Activated T-cell treated with anti-CD3 and anti-CD28 coated beads for 1 hour (primary cell): ENCODE measurements at regions not wholly inside any gene's neighbourhood (a gene's known extent, or its start where the extent isn't known, plus 50 kb on each side); places are given as distances from the start of the nearest gene placed in this dataset.
"Not testable (repeated sequence)": the region's sequence is repeated elsewhere in the genome, so short reads cannot be mapped to it uniquely, and the experiment has no call there.

Experiments
- DNase-seq: peaks from one replicate; pipeline ENCODE4 v3.0.0-alpha.2; 2020; ENCODE audit warnings: low read depth

DNA sequence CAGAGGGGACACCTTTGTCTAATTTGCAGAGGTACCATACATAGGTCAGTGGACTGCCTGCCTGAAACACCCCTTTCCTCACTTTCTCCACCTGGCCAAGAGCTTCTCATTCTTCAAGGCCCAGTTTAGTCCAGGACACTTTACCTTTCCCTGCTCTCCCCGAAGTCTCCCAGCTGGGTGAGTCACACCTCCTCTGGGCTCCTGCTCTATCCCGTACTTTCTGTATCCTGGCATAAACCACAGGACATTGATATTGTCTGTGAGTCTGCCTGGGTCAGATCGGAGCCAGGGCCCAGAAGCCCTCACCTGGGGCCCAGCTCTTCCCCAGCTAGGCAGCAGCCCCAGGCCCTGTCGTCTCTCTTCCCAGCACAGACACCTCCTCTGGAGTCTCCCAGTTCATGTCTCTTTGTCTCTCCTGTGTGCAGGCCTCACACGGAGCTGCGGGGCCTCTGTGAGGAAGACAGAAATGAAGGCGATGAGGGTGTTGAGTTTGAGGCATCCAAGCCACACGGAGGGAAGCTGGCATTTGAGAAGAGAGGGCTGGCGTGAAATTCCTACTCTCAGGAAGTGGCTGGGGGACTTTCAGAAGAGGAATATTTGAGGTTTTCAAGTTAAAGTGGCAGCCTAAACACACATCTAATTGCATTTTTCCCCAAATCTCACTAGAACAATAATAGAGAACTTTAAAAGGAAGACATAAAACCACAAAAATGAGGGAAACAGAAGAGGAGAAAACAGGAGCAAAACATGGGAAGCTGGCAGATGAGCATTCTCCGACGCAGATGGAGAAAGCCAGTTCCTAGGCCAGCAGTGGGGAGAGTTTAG lies 79.6 kb upstream of the LAPTM4A start:
- DNase-seq: no peak

DNA sequence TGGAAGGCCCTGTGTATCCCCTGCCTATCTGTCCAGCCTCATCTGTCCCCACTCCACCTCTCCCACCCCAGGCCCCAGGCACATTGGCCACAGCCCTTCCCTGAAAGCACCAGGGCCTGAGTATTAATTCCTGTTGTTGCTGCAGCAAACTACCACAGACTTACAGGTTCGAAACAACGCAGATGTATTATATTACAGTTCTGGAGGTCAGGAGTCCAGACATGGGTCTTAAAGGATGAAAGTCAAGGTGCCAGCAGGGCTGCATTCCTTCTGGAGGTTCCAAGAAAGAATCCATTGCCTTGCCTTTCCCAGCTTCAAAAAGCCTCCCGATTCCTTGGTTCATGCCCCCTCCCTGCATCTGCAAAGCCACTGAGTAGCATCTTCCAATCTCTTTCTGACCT lies 78.7 kb upstream of the LAPTM4A start:
- no peak for DNase-seq

DNA sequence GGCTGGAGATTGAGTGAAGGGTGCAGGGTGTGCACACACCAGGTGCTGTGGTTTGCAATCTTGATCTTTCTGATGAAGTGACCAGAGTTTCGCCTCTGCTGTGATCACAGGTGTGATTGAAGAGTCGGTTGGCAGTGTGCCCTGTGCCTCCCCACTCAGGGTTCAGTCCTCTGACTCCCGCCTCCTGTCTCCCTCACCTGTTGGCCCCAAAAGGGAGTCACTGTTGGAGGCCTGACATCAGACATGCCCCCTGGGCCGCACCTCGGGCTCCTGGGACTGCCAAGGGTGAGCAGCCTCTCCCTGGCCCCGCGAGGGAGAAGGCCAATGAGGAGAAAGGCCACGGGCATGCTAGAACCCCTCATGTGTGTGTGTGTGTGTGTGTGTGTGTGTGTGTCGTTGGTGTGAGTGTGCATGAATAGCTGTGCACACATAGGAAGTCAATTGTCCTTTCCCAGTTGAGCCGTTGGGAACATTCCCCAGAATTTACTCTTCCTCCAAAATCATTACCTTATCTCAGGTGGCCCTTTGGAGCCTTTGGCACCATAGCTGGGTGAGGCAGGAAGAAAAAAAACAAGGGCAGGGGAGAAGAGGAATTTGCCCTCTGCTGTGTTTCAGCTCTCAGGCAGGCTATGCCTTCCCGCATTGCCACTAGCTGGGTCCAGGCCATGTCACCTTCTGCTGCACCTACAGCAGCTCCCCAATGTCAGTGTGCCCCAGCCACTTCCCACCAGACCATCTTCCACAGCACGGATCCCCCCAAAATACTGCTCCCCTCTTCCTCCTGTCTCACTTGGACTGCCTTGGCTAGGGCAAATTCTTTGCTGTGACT lies 78.1 kb upstream of the LAPTM4A start:
- DNase-seq: no peak

DNA sequence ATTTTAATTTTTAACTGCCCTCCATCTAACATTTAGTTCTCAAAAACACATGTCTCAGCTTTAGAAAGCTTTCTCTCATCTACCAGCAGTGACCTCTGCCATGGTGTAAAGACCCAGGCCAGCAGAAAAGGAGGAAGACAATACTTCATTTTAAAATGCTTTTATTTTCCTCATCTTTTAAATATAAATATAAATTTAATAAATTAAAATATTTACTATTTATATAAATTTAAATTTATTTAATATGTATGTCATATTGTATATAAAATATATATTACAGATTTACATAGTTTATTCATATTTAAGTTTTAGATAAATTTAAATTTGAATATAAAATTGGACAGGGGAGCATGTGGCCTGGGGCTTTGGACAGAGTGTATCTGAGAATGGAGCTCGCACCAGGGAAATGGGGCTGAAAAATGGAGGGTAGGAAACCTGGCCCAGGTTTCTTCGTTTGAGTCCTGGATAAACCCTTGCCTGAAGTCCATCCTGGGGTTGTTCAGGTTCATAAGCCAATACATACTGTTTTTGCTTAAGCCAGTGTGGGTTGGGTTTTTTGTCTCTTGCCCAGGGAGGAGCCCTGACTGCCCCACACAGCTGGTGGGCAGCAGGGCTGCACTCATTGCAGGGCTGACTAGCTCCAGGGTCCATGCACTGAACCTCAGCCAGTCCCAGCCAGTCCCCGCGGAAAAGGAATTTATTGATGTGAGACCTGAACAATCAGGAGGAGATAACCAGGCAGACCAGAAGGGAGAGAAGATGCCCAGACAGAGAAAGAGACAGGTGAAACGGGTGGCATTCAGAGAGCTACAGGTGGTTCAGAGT lies 77.3 kb upstream of the LAPTM4A start:
- DNase-seq: no peak

DNA sequence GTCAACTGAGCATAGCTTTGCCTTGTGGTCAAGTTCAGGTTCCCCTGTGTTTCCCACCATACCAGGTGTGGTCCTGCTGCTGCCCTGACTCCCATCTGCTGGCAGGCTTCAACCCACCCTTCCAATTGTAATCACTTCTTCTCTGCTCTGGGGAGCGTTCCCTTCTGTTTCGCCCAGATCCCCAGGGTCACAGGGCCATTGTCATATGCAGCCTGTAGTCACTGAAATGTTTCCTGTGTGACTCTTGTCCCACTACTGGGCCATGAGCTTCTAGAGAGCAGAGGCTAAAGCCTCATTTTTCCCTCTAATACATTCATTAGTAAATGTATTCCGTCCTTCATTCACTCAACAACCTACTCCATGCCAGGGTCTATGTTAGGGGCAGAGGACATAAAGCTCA lies 75.0 kb upstream of the LAPTM4A start:
- no peak for DNase-seq

DNA sequence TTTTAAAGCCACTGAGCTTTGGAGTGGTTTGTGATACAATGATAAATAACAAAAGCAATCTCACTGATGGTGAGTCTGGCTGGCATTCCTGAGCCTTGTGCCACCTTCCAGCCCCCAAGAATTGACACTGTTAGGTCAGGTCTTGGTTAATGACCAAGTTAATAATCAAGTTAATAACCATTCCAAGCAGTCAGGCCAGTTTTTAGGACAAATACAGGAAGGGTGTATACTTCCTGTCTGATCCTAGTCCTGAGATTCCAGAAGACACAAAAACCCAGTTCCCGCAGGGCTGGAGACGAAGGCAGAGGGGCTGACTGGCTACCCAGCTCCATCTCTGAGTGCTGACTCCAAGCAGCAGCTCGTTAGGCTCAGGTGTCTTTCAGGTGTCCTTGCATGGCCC lies 74.6 kb upstream of the LAPTM4A start:
- DNase-seq: no peak

DNA sequence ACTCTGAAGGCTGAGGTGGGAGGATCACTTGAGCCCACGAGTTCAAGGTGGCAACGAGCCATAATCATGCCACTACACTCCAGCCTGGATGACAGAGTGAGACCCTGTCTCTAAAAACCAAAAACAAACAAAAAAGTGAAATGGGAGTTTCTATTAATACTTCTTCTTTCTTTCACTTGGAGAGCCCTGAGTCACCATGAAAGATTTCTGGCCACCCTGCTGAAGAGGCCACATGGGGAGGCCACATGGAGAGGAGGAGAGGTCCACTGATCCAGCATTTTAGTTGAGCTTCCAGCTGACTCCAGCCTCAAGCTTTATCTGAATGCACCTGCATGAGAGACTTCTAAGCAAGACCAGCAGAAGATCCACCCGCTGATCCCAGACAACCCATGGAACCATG lies 74.2 kb upstream of the LAPTM4A start:
- DNase-seq: no peak

DNA sequence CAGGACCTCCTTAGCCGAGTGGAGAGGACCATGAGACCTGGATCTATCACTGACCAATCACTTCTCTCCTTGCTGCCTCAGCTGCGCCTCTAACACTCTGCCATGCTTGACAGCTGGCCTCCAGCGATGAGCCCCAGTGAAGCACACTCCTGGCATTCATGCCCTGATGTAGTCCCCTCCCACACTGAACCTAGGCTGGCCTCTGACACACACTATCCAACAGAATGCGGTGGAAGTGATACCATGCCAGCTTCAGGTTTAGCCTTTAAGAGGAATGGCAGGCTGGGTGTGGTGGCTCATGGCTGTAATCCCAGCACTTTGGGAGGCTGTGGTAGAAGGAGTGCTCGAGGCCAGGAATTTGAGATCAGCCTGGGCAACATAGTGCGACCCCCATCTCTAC lies 73.7 kb upstream of the LAPTM4A start:
- DNase-seq: no peak

DNA sequence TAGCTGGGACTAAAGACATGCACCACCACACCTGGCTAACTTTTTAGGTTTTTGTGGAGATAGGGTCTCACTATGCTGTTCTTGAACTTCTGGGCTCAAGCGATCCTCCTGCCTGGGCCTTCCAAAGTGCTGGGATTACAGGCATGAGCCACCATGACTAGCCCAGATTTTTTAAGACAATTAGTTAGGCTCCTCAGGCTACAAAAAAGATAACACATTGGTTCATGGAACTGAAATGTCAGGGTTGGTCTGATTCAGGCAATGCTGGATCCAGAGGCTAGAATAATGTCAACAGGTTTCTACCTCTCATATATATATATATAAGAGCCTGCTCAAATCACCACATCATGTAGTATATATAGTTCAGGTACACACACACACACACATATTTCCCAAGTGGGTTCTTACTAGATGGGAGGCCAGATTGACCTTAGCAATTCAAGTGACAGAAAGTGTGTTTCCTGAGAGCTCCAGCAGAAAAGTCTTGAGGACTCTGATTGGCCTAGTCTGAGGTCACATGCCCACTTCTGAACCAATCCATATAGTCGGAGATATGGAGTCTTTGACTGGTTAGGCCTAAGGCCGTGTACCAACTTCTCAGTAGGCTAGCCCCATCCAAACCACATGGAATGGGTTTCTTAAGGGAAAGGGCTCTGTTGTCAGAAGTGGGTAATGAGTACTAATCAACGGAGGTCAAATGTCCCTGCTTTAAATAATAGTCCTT lies 72.6 kb upstream of the LAPTM4A start:
- DNase-seq: no peak

DNA sequence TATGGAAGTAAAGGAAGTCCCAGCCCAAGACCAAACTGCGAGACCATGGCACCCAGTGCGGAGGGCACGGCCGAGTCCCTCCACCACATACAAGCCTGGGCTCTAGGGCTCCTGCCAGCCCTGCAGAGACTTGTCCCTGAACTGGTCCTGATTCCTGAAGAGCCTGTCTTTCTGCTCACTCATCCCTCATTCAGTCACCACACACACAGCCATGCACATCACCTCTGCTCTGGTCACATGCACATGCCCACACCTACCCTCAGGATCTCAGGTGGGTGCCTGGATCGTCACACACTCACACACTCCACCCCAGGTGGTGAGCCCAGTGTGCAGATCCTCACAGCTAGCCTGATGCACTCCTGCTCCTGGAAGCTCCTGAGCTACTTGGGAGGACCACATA lies 71.4 kb upstream of the LAPTM4A start:
- no peak for DNase-seq

DNA sequence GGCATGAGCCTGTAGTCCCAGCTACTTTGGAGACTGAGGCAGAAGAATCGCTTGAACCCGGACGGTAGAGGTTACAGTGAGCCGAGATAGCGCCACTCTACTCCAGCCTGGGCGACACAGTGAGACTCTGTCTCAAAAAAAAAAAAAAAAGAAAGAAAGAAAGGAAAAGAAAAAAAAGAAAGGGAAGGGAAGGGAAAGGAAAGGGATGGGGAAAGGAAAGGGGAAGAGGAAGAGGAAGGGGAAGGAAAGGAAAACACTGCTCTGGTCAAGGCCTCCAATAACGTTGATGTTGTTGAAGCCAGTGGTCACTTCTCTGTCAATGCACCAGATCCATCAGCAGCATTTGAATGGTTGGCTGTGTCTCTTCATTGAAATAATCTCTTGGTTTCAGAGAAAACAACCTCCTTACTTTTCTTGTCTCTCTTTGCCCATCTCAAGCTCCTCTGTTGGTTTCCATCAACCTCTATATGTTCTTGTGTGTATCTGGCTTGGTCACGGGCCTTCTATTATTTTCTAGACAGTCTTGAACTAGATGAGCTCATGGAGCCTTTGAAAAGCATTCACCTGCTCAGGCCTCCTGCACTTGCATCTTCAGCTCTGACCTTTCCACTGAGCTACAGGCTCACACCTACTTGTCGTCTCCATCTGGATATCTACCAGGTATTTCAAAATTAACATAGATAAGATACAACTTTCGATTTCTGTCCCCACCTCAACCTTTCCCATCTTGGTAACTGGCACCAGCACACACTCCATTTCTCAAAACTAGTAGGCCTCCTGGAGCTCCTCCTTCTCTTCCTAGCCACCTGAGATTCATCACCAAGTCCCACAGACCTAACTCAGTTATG lies 69.4 kb upstream of the LAPTM4A start:
- DNase-seq: no peak

DNA sequence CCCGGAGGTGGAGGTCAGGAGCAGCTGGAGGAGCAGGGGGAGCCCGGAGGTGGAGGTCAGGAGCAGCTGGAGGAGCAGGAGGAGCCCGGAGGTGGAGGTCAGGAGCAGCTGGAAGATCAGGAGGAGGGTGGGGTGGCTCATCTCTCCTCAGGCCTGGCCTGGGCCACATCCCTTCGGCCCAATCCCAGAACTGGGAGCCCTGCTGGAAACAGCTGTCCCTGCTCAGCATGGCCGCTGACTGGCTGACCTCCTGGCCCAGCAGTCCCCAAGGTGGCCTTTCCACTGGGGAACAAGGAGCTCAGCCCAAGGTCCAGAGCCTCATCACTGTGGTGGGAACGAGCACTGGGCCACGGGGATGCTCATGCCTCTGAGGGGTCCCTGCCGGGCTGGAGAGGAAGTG lies 66.6 kb upstream of the LAPTM4A start:
- DNase-seq: no peak

DNA sequence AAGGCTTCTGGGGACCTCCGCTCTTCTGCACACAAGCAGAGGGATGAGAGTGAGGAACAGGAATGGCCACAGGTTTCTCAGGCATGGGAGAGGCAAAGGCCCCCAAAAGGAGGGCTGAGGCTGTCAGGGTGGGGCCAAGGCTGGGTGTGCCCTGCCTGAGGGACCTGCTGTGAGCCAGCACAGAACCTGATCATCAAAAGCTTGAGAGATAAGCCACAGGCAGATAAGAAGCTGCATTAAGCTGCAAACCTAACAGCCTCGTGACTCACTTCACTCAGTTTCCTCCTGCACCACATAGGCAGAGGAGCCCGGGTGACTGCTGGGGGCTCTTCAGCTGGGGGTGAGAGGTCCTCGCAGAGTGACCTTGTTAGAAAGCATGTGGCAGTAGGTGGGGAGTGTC lies 64.5 kb upstream of the LAPTM4A start:
- DNase-seq: no peak

DNA sequence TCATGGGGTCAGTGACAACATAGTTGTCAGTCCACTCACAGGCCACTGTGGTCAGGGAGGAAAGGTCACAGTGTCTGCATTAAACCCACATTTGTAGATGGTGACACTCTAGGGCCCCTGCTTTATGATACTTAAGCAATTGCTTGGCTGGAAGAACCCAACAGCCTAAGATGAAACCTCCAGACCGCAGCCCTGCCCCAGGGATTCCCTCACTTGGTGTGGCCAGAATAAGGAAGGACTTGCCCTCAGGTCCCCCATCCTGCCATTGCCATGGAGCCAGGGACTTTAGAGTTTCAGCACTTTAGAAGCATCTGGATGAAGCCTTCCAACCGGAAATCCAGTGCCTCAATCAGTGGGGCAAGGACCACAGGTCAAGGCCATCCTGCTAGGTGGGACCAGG lies 63.9 kb upstream of the LAPTM4A start:
- DNase-seq: no peak

DNA sequence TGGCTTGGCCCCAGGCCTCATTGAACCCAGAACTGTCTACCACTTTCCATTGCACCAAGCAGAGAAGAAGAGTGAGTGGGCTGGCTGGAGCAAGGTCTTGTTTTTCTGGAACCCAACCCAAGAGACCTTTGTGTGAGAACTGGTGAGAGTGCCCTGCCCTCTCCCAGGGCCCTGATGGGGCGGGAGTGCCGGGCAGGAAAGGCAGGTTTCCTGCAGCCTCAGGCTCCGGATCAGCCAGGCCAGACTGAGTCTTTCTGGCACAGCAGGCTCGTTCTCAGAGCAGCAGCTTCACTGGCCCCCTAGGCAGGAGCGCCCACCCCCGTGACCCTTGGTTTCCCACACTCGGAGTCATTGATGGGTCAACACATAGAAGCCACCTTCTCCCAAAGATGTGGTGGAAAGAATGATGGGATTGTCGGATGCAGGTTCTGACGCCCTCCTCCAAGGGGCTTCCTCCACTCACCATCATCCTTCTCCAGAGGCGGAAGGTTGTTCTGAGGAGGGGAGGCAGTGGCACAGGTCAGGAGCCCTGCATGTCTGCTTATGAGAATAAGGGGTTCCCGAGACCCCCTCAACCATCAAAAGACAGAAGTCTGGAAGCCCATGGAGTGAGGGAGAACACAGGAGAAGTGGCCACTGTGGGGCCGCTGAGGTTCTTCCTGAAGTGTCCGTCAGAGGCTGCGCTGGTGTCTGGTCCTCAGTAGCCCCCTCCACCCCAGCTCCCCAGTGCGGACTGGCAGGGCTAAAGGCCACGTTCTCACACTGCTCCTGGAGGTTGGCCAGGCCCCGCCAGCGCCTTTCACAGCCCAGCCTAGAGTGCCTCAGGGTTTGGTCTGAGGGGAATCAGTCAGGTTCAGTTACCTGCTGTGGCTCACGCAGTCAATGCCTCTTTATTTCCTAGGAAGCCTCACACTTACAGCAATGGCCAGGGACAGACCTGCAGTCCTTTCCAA lies 62.8 kb upstream of the LAPTM4A start:
- DNase-seq: no peak

DNA sequence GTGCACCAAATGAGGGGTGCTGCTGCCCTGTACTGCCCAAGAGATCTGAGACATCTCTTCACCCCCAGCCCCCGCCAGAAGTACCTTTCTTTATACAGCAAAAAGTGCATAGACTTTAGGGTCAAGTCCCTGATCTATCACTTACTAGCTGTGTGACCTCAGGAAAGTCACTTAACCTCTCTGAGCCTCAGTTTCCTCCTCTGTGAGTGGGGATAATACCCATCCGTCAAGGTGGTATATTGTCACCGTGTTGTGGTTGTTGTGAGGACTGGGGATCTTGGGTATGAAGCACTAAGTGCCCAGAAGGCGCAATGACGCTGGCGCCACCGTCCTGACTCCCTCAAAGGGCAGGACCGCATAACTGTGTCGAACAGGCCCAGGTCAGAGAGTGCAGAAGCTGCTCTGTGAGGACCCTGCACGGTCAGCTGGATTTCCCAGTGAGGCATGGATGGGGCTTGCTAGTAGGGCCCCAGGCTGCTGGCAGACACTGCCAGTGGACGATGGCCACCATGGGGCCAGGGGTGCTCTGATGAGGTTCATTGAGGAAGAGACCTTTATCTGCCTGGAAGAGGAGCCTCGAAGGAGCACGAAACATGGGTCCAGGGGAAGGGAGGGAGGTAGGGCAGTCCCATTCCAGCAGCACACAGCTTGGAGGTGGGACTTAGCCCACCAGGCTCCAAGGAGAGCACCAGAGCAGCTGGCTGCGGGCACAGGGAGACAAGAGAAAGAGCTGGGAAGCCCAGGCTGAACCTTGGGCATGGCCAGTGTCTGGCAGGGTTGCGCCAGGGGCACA lies 61.8 kb upstream of the LAPTM4A start:
- DNase-seq: no peak

DNA sequence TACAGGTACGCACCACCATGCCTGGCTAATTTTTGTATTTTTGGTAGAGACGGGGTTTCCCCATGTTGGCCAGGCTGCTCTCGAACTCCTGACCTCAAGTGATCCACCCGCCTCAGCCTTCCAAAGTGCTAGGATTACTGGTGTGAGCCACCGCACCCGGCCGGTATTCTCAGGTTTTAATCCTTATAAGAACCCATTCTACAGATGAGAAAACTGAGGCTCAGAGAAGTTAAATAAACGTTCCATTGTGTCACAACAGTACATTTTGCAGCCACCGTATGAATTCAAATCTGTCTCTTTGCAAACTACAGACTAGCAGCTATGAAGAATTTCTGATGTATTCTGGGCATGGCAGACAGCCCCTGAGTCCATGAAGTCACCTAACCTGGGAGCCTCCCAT lies 60.9 kb upstream of the LAPTM4A start:
- DNase-seq: not testable (repeated sequence)

DNA sequence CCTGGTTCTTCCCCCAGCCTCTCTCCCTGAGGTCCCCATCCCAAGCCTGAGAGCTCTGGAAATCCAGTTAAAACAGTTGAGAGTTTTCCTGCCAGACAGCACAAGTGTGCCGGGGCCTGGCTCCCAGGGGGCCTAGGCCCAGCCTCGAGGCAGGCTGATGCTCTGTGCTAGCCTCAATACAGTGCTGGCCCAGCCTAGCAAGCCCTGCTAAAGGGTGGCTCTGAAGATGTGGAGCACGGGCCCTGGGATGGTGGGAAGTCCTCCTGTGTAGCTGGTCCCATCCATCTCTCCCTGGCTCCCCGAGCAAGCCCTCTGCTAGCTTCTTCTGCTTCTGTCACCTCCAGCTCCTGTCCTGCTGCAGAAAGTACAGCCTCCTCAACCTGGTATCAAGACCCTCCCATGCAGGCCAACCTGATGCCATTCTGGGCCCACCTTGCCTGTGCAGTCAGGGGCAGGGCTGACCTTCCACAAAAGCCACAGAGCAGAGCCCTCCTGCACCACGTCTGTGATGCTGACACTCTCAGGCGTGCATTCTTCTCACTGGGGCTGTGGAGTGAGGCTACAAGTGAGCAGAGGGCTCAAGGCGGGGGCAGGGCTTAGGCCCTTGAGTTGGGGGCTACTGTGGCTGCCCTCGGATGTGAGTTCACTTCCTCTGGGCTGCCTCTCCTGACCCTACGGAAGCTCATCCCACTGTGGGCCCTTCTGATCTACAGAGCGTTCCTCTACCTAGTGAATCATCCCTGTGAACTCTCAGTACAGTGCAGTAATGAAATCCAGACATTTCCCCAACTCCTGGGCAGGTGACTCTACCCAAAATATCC lies 60.1 kb upstream of the LAPTM4A start:
- no peak for DNase-seq
